HG03571 (cell line): ENCODE measurements at regions not wholly inside any gene's neighbourhood (a gene's known extent, or its start where the extent isn't known, plus 50 kb on each side); places are given as distances from the start of the nearest gene placed in this dataset.

Source experiments
- ATAC-seq: cut with Tn5 transposase; IDR thresholded peaks from one replicate; pipeline ENCODE4 v1.9.1; 2021; ENCODE audit not compliant: unreplicated experiment

DNA sequence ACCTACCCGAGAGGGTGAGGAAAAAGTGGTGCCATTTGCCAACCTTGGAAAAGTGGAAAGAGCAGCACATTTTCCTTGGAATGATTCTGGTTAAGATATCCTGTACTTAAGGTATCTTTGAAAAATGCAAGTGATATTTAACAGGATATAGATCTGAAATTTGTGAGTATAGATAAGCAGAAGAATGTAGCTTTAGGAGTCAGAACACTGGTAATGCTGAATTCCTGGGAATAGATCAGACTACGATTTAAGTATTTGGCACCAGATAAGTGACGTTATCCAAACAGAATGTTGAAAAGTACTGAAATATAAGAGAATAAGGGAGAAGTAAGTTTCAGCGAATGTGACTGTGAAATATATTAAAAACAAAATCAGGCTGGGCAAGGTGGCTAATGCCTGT lies 210.1 kb downstream of the PCDH7 start:
- ATAC-seq, result no peak

DNA sequence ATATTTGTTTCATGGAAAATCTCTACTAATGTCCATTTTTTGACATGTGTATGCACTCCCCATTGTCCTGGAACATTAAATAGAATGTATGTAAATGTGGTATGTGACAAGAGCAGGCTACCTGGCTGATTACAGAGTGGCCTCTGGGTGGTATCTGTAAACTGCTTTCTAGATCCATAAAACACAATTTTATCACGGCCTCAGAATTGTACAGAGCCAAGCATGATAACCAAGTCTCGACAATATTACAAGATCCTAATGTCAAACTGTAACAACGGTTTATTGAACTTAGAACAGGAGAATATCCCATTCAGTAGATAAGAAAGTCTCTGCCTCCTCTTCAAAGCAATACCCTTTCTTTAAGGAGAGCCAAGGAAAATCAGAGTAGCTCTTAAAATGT lies 212.4 kb downstream of the PCDH7 start:
- ATAC-seq, result no peak

DNA sequence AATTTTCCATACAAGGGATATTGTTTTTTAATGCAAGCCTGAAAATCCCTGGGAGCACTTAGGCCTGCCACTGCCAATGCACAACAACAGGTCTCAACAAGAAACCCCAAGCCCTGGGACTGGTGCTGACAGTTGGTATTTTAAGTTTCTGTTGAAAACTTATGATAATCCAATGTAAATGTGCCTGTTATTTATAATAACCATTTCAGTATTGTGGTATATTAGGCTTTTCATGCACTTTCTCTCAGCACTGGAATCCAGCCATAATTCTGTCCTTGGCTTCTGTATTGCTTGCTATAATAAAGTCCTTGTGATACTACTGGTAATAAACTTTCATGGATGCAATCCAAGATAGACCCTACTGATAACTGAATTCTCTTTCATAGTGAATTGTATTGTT lies 218.9 kb downstream of the PCDH7 start:
- ATAC-seq, result no peak

DNA sequence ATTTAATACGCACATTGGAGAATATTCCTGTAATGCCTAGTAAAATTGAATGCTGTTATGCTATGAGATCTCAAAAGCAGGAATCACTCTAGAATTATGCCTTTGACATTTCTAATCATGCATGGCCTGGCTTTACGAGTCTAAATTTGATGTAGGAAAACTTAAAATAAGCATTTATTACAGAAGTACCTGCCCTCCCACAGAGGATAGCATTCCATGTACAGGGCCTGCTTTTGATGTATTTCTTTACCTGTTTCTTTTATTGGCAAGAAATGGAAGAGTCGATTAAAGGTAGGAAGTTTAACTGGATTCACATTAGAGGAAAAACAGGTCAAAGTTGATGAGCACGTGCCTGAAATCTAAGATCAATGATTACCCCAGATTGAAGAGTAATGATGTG lies 219.5 kb downstream of the PCDH7 start:
- ATAC-seq, result no peak

DNA sequence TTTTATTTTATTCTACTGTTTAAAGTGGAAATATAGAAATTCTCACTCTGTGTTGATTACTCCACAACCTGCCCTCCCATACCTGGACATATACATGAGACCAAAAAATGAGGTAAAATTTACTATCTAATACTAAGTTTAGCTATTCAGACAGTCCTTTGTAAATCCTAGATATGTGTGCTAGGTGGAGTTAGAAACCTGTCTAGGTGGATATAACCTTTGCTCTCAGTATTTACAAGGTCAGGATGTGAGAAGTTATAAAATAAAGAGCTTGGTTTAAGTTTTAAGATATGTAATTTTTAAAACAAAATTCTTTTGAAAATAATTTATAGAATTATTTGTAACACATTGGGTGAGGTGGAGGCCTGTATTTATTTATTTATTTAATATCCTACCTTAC lies 221.5 kb downstream of the PCDH7 start:
- no peak for ATAC-seq

DNA sequence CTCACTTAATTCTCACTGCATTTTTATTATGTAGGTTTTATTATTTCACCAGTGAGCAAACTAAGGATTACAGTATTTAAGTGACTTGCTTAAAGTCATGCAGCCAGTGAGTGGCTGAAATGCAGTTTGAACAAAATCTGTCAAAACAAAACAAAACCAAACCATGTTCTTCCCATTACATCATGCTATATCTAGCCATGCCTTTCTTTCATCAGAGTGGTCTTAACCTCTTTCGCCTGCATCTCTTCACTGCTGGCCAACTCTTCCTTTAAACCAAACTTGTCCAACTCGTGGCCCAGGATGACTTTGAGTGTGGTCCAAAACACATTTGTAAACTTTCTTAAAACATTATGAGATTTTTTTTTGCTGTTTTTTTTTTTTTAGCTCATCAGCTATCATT lies 223.2 kb downstream of the PCDH7 start:
- no peak for ATAC-seq

DNA sequence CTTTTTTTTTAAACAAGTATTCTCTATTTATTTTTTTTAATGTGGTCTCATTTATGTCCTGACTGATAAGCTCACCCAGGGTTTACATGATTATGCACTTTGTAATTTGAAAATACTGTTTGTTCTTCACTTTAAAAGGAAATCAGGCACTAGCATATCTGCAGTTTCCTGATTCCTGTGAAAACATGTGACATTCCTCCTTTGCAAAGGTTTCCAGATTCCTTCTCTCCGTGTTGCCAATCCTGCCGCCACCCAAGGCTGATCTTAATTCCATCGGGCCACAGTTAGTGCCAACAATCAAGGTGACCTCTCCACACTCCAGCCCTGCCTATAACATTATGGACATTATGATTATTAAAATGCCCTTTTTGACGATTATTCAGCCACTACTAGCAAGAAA lies 225.4 kb downstream of the PCDH7 start:
- no peak for ATAC-seq

DNA sequence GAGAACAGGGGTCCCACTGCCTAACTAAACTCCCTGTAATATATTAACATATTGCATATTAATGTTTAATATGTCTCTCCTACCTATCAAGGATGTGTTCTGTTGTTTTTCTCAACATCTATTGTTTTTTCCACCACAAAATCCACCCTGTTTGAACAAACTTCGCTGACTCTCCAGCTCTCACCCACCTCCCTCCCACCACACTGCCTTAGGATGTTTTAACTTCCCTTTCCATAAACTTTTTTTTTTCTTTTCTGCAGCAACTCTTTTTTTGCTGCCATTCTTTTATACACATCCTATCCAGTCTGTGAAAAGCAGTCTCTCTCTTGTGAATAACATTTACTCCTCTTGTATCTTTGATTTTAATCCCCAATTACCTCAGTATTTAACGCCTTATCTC lies 226.1 kb downstream of the PCDH7 start:
- ATAC-seq, result no peak

DNA sequence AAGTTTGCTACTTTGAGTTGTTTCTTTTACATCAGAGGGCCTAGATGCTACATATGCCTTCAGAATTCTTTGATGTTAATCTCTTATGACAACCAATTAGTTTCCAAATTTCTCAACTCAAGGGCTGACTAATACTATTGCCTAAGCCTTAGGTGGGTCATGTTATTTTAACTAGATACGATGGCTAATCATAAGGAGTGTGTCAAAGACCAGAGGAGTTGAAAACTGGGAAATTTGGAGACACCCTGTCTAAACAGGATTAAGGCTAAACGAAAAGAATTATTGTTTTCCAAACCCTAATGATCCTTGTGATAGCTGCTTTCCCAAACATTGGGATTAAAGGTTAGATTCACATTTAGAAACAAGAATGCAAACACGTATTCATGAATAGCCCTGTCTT lies 228.5 kb downstream of the PCDH7 start:
- no peak for ATAC-seq

DNA sequence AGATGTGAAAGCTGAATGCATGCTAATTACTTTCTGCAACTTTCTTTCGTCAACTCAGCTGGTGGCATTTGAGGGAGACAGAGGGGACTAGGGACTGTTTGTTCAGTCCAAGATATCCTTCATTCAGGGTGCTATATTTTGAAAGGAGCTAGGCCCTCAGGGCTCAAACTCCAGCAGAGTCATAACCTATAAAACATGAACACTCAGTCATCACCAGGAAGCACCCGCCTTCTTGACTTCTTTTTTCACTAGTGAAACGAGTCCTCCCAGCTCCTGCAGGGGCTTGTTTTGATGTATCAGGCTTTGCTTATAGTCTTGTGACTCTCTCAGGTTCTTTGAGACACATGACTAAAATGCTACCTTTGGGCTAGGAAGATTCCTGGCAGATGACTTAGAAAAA lies 230.6 kb downstream of the PCDH7 start:
- ATAC-seq, result no peak

DNA sequence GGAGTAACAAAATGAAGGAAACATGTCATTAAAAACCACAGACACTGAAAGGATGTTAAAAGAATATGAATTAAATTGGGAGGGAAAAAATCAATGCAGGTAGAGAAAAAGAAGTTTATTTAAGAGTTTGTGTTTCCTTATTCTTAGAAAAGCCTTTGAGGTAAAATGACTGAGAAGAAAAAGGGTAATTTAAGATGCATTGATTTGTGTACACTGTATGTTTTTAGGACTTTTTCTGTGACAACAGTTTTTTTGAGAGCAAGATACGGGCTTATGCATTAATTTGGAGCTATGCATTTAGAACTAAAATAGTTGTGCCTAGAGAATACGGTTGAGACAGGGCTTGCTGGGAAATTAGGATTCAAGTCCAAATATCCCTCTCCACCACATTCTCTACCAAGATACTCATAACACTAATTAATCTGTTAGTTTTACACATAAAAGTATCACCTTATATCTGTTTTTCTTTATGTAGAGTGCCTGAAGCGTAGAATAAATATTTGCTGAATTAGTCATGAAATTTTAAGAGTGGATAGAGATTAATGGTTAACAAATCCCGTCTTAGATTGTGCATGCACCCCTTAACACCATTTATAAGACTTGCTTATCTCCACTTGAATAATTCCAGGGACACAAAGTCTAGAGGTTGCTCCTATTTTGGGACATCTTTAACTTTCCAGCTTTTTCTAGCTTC lies 232.5 kb downstream of the PCDH7 start:
- ATAC-seq, result no peak

DNA sequence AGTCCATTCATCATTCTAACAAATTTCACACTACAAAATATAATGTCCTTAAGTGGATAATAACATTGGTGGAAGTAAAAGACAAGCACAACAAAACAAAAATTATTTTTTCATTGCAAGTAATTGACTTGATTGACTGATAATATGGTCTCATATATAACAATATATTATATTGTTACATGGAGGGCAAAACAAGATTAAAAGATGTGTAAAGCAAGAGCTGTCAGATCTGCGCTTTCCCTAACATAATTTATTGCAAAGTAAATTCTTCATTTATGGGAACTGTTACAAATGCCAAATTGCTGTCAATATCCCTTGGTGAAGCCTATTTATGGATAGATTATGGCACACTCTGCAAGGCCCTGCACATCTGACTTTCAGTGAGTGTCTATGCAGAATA lies 233.6 kb downstream of the PCDH7 start:
- no peak for ATAC-seq

DNA sequence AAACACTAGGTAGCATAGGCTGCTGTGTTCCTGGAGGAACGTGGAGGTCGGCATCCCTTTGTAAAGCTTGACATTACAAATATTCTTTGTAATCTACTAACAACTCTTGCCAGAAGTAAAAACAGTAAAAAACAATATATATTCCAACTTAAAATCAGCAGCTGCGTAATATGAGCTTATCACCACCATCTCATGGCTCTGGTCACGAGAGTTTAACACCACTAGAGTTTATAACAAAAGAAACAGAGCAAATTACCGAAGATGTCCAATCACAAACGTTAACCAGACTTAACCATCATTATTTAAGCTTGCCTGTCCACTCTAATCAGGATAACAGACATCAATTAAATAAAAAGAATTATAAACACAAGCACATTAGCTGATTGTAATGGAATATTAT lies 236.7 kb downstream of the PCDH7 start:
- no peak for ATAC-seq

DNA sequence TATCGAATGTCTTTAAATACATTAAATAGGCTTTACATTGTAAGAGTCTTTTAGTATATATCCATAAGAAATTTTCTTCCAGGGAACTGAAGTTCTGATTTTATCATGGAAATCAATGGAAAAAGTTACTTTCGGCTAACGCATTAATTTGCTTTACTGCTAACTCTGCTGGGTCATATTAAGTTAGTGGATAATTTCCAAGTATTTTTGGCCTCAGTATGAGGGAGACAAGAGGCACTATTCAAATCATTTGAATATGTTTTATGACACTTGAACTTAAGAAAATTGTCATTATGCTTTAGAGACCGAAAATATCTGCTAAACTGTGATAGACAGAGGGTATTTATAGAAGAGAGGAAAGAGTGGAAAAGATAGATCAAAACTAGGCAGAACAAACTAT lies 237.5 kb downstream of the PCDH7 start:
- ATAC-seq, result no peak

DNA sequence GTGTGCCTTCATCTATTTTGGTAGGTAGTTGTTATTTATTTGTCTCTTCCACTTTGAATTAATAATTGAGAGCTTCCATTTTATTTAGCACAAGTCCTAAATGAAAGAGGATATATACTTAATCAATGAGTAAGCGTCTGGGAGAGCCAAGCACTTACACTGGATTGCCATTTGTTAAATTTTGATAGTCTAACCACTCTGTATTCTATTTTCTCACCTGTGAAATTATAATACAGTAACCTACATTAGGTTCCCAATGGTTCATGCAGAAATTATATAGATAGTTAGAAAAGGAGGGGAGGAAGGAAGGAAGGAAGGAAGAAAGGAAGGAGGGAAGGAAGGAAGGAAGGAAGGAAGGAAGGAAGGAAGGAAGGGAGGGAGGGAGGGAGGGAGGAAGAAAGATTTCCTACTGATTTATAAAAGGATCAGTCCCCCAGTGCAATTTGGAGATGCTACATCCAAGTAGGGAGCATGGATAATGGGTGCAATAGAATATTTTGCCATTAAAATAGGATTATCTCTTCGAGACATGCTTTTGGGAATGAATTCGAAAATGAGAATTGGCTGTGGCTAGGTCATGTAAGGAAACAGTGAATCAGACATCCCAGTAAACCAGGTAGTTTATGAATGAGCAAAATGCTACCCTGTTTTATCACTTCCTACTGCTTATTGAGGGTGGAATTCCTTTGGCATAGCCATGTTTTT lies 239.8 kb downstream of the PCDH7 start:
- ATAC-seq, result no peak

DNA sequence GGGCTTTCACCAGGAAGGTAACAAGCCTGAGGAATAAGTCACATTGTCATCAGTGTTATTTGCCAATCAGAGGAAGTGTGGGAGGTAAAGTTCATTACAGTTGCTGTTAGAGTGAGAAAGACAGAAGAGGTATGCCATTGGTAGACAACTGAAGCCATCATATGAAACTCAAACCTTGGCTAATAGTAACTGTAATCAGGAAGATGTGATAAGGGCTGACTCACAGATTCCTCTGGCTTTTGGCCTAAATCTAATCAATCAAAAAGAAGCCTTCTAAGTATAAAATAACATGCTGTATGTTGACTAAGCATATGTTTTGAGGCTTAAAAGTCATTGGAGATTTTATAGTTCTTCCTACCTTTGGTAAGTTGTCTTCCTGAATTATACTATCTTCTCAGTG lies 242.8 kb downstream of the PCDH7 start:
- no peak for ATAC-seq

DNA sequence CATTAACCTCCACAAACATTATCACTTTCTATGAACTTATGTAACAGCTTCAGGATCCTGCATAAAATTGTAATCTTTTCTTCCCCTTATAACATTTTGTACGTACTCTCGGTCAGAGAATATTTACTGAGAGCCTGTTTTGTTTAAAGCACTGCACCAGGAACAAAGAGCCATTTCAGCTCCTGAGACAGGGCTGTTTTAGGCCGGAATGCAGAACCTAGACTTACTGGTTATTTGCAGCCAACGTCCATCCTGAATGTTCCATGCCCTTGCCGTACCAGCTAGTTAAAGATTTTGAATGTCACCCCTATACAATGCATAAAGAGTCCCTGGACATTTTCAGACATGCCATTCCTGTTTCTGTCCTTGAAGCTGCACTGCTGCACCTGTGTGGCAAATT lies 248.8 kb downstream of the PCDH7 start:
- no peak for ATAC-seq

DNA sequence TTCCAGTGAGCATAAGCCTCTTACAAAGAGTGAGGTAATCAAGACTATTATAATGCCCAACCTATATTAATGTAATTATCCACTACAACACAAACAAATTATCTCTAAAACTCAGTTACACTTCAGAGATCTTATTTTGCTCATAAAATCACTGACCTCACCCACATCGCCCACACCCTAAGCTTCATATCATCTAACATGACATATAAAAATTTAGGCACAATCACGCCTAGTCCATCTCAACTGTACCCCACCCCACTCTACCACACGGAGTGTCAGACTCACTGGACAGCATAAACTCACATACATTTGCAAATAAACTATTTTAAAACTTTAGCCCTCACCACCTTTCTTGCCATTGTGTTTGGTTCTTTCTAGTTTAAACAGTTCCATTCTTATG lies 252.4 kb downstream of the PCDH7 start:
- ATAC-seq, result no peak

DNA sequence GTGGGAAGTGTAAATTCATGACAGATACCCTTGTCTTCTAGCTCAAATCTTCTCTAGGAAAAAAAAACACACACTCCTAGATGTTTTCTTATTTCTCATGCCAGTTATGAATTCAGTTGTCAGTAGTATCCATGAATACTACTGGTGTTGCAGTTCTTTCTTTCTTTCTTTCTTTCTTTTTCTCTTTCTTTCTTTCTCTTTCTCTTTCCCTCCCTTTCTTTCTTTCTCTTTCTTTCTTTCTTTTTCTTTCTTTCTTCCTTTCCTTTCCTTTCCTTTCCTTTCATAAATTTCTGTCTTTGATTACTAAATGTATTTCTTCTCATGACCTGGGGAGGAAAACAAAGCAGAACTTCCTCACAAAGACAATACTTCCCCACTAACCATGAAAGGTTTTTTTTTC lies 253.8 kb downstream of the PCDH7 start:
- no peak for ATAC-seq

DNA sequence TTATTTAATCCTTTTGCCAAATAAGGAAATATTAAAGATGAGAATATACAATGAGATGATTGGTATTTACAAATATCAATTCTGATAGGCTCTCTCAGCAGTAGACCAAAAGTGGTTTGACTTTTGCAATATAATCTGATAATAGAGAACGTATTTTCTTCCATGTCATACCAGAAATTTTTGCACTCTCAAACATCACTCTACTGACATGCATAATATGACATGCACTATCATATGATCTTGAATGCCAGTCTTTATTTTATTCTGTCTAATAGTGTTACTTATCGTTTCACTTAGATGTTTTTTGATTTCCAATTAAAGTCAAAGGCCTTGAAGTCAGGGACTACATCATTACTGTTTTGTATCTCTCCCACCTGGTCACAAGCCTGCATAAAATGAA lies 259.2 kb downstream of the PCDH7 start:
- no peak for ATAC-seq

DNA sequence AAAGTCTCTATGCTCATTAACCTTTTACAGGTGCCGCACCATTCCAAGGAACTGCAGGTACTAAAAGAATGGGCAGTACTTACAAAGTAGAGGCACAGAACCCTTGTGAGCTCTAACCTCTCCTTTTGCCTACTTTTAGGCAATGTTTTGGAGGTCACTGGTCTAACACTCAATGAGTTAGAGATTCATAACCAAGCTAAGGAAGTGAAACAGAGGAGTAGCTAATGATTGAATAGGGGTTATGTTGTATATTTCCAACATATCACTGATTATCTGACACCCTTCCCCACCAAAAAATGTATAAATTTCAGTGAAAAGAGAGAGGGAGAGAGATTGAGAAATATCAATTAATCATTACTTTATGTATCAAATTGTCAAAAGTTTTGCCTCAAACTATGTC lies 269.3 kb downstream of the PCDH7 start:
- no peak for ATAC-seq

DNA sequence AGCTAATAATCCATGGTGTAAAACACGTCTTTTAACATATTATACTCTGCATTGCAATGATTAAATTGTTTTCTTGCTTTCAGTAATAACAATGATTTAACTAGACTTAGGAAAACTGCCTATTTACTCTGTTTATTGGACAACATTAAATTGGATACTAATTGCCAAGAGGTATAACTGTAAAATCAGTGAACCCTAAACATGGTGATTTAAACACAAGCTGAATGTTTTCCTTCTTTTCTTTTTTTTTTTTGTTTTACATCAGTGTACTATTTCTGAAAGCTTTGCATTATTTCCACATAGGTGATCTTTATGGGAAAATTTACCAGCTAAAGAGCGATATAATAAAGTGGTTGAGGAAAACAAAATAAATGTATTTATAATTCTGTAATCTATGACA lies 276.7 kb downstream of the PCDH7 start:
- no peak for ATAC-seq

DNA sequence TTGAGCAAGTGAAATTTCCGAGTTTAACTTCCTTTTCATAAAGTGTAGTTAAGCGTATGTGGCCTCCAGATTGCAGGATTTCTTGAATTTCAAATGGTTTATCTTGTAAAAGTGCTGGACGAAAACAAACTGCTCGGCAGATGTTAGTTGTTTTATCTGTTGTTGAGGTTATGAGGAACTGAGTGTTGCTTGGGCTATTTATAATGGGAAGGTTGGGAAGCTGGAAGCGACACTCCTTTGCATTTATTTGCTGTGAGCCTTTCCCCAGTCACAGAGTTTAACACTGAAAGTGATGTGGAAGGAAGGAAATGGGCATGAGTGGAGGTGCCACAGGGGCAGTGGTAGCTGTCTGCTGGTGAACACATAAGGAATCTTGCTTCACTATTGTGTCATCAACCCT lies 284.9 kb downstream of the PCDH7 start:
- no peak for ATAC-seq
